ENCODE measurements at regions not wholly inside any gene's neighbourhood (a gene's known extent, or its start where the extent isn't known, plus 50 kb on each side); places are given as distances from the start of the nearest gene placed in this dataset.
"Not testable (repeated sequence)": the region's sequence is repeated elsewhere in the genome, so short reads cannot be mapped to it uniquely, and the experiment has no call there.

DNA sequence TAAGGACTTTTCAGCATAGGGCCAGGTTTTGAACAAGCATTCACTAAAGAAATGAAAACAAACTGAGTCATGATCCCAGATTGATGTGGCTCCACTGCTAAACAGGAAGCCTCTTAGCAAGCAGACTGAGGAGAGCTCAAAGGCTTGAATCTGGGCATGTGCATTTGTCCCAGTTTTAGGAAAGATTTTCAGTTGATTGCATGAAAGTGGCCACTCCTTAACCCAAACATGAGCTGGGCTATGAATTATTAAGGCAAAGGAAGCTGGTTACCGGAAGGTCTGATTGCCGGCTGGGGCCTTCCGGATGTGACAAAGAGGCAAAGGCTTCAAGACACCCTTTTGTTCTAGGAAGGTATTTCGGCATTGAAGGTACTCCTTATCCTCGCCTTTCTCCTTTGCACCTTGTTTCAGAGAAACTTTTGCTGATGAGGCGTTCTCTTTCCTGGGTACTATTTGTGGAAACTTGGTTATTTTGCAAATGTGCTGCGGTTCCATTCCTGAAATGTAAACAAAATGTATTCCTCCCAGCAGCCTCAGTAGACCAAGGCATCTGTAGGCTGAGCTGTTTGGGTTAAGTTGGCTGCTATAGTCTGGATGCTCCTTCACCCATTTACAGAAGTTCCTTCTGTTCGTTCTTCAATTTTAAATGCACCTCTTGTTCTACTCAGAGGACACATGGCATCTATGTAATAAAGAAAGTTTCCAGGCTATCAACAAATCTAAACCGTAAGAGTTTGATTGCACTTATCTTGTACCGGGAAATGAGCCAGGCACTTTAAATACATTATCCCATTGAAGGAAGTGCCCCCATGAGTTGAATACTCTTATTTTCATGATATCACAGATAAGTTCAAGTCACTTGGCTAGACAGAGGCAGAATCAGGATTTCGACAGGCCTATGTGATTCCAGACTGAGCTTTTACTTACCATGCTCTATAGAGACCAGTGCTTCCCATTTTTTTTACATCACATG is 115.6 kb upstream of the METAP2 start:
- peak; percentile 37 for DNase-seq (ENCODE audit: low read depth)
- no peaks in the 10 kb centered on the region for H3K27me3 ChIP-seq (replicated peaks; ENCODE audit: control insufficient read depth, insufficient read depth, low read length)
- no peaks in the 10 kb centered on the region for H3K9me3 ChIP-seq (ENCODE audit: control insufficient read depth, low read length)

DNA sequence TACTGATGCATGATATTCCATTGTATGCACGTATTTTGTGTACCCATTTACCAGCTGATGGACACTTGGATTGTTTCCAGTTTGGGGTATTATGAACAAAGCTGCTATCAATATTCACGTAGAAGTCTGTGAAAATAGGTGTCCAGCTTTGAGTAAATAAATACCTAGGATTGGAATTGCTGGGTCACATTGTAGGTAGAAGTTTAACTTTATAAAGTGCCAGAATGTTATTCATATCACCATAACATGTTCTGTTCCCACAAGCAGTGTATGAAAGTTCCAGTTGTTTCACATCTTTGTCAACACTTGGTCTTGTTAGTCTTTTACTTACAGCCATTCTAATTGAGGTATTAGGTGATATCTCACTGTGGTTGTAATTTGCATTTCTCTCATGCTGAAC is 108.0 kb upstream of the METAP2 start:
- no peak overlapping the region for H3K9ac ChIP-seq (ENCODE audit: low read length)
- no peak overlapping the region for H3K4me3 ChIP-seq (ENCODE audit: low read length)
- no peaks in the 10 kb centered on the region for H3K27me3 ChIP-seq (replicated peaks; ENCODE audit: control insufficient read depth, insufficient read depth, low read length)
- H3K36me3 ChIP-seq (ENCODE audit: control insufficient read depth, insufficient read depth, low read length, severe bottlenecking), result no peaks in the 10 kb centered on the region
- peaks cover 21% of the 10 kb centered on the region for H3K4me1 ChIP-seq (ENCODE audit: control insufficient read depth, insufficient read depth, low read length)
- no peaks in the 10 kb centered on the region for H3K9me3 ChIP-seq (ENCODE audit: control insufficient read depth, low read length)
- no peak for DNase-seq (ENCODE audit: low read depth)

More for the DNA sequence above, 115.6 kb upstream of the METAP2 start:
- Histone ChIP-seq H3K4me1 (ENCODE audit: control insufficient read depth, insufficient read depth, low read length) (peaks cover 14% of the 10 kb centered on the region), H3K36me3 (ENCODE audit: control insufficient read depth, insufficient read depth, low read length, severe bottlenecking) (no peaks in the 10 kb centered on the region), H3K4me3 (ENCODE audit: low read length) (no peak overlapping the region), H3K9ac (ENCODE audit: low read length) (peak overlapping the region; percentile 40)

- H3K9me3 ChIP-seq (ENCODE audit: control insufficient read depth, low read length), result no peaks in the 10 kb centered on the region
- H3K4me3 ChIP-seq (ENCODE audit: low read length), result no peak overlapping the region
- H3K9ac ChIP-seq (ENCODE audit: low read length), result no peak overlapping the region
- H3K27me3 ChIP-seq (replicated peaks; ENCODE audit: control insufficient read depth, insufficient read depth, low read length), result no peaks in the 10 kb centered on the region
- DNase-seq (ENCODE audit: low read depth), result no peak
- peaks cover 21% of the 10 kb centered on the region for H3K4me1 ChIP-seq (ENCODE audit: control insufficient read depth, insufficient read depth, low read length)
- no peaks in the 10 kb centered on the region for H3K36me3 ChIP-seq (ENCODE audit: control insufficient read depth, insufficient read depth, low read length, severe bottlenecking)
Observed at GRCh38 chr12:95368931-95369330, 105.0 kb upstream of the METAP2 start.

GRCh38 chr12:95371571-95371970 is 102.4 kb upstream of the METAP2 start:
- no peak for DNase-seq (ENCODE audit: low read depth)
- no peaks in the 10 kb centered on the region for H3K9me3 ChIP-seq (ENCODE audit: control insufficient read depth, low read length)
- no peaks in the 10 kb centered on the region for H3K36me3 ChIP-seq (ENCODE audit: control insufficient read depth, insufficient read depth, low read length, severe bottlenecking)
- peaks cover 18% of the 10 kb centered on the region for H3K4me1 ChIP-seq (ENCODE audit: control insufficient read depth, insufficient read depth, low read length)
- H3K9ac ChIP-seq (ENCODE audit: low read length), result no peak overlapping the region
- no peak overlapping the region for H3K4me3 ChIP-seq (ENCODE audit: low read length)
- H3K27me3 ChIP-seq (replicated peaks; ENCODE audit: control insufficient read depth, insufficient read depth, low read length), result no peaks in the 10 kb centered on the region

DNA sequence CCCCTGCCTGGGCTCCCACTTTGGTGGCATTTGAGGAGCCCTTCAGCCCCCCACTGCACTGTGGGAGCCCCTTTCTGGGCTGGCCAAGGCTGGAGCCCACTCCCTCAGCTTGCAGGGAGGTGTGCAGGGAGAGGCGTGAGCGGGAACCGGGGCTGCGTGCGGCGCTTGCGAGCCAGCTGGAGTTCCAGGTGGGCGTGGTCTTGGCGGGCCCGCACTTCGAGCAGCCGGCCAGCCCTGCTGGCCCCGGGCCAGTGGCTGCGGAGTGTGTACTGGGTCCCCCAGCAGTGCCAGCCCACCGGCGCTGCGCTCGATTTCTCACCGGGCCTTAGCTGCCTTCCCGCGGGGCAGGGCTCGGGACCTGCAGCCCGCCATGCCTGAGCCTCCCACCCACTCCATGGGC is 94.5 kb upstream of the METAP2 start:
- not testable (repeated sequence) for DNase-seq (ENCODE audit: low read depth); H3K4me3 ChIP-seq (ENCODE audit: low read length); H3K9me3 ChIP-seq (ENCODE audit: control insufficient read depth, low read length); H3K27me3 ChIP-seq (replicated peaks; ENCODE audit: control insufficient read depth, insufficient read depth, low read length); H3K36me3 ChIP-seq (ENCODE audit: control insufficient read depth, insufficient read depth, low read length, severe bottlenecking); H3K9ac ChIP-seq (ENCODE audit: low read length)
- peaks cover 12% of the 10 kb centered on the region for H3K4me1 ChIP-seq (ENCODE audit: control insufficient read depth, insufficient read depth, low read length)

DNA sequence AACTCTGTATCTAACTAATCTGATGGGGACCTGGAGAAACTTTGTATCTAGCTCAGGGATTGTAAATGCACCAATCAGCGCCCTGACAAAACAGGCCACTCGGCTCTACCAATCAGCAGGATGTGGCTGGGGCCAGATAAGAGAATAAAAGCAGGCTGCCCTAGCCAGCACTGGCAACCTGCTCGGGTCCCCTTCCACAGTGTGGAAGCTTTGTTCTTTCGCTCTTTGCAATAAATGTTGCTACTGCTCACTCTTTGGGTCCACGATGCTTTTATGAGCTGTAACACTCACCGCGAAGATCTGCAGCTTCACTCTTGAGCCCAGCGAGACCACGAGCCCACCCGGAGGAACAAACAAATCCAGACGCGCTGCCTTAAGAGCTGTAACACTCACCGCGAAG is 93.6 kb upstream of the METAP2 start:
- not testable (repeated sequence) for H3K36me3 ChIP-seq (ENCODE audit: control insufficient read depth, insufficient read depth, low read length, severe bottlenecking); H3K27me3 ChIP-seq (replicated peaks; ENCODE audit: control insufficient read depth, insufficient read depth, low read length); H3K9ac ChIP-seq (ENCODE audit: low read length); H3K4me3 ChIP-seq (ENCODE audit: low read length); H3K9me3 ChIP-seq (ENCODE audit: control insufficient read depth, low read length); DNase-seq (ENCODE audit: low read depth)
- H3K4me1 ChIP-seq (ENCODE audit: control insufficient read depth, insufficient read depth, low read length), result peaks cover 20% of the 10 kb centered on the region

GRCh38 chr12:95380997-95381786 is 92.8 kb upstream of the METAP2 start:
- Histone ChIP-seq H3K9me3 (ENCODE audit: control insufficient read depth, low read length) (no peaks in the 10 kb centered on the region), H3K4me3 (ENCODE audit: low read length) (no peak overlapping the region), H3K9ac (ENCODE audit: low read length) (no peak overlapping the region), H3K27me3 (replicated peaks; ENCODE audit: control insufficient read depth, insufficient read depth, low read length) (no peaks in the 10 kb centered on the region), H3K4me1 (ENCODE audit: control insufficient read depth, insufficient read depth, low read length) (peaks cover 27% of the 10 kb centered on the region), H3K36me3 (ENCODE audit: control insufficient read depth, insufficient read depth, low read length, severe bottlenecking) (no peaks in the 10 kb centered on the region)
- DNase-seq (ENCODE audit: low read depth), result peak; percentile 80

GRCh38 chr12:95383920-95384319 is 90.0 kb upstream of the METAP2 start:
- Histone ChIP-seq H3K4me1 (ENCODE audit: control insufficient read depth, insufficient read depth, low read length) (peaks cover 27% of the 10 kb centered on the region), H3K9ac (ENCODE audit: low read length) (peak overlapping the region; percentile 50), H3K4me3 (ENCODE audit: low read length) (peak overlapping the region; percentile 35)
- not testable (repeated sequence) for H3K9me3 ChIP-seq (ENCODE audit: control insufficient read depth, low read length); H3K36me3 ChIP-seq (ENCODE audit: control insufficient read depth, insufficient read depth, low read length, severe bottlenecking); H3K27me3 ChIP-seq (replicated peaks; ENCODE audit: control insufficient read depth, insufficient read depth, low read length)
- peak; percentile 80 for DNase-seq (ENCODE audit: low read depth)

- Histone ChIP-seq H3K4me3 (ENCODE audit: low read length) (peak overlapping the region; percentile 85), H3K36me3 (ENCODE audit: control insufficient read depth, insufficient read depth, low read length, severe bottlenecking) (no peaks in the 10 kb centered on the region), H3K9ac (ENCODE audit: low read length) (peak overlapping the region; percentile 84), H3K4me1 (ENCODE audit: control insufficient read depth, insufficient read depth, low read length) (peaks cover 27% of the 10 kb centered on the region), H3K9me3 (ENCODE audit: control insufficient read depth, low read length) (no peaks in the 10 kb centered on the region), H3K27me3 (replicated peaks; ENCODE audit: control insufficient read depth, insufficient read depth, low read length) (no peaks in the 10 kb centered on the region)
- no peak for DNase-seq (ENCODE audit: low read depth)
Observed at GRCh38 chr12:95384785-95385184, 89.2 kb upstream of the METAP2 start.

DNA sequence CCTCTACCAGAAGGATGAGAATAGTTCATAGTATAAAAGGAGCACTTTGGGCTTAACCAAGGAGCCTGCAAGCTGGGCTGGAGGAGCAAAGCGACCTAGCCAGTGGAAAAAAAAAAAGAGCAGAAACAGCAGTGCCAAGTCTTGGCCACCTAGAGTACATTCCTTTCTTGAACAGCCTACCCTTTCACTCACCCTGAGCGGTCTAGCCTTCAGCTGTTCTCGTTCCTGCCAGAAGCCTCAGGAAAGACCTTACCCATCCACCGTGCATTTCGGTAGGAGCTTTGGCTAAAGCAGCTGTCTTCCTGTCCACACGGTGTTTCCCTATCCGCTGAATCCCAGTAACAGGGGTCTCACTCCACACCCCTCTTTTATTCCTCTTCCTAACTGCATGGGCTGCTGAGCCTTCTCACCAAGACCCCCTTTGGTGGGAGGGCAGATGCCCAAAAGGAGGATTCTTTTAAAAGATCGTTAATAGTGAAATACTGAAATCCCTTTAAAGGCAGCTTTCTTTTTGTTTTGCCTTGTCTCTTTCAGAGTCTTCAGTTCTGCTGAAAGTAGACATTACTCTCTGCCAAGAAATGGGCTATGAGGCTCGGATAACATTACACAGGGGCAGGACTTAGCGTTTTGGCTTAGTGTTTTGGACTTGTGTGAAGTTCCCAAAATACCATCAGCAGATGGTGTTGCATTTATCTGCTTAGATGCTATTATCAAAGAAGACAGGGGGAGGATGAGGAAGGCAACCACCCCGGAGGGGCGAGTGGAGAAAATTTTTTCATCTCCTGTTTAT is 88.5 kb upstream of the METAP2 start:
- H3K36me3 ChIP-seq (ENCODE audit: control insufficient read depth, insufficient read depth, low read length, severe bottlenecking), result no peaks in the 10 kb centered on the region
- H3K27me3 ChIP-seq (replicated peaks; ENCODE audit: control insufficient read depth, insufficient read depth, low read length), result no peaks in the 10 kb centered on the region
- H3K4me1 ChIP-seq (ENCODE audit: control insufficient read depth, insufficient read depth, low read length), result peaks cover 27% of the 10 kb centered on the region
- H3K9me3 ChIP-seq (ENCODE audit: control insufficient read depth, low read length), result no peaks in the 10 kb centered on the region
- H3K4me3 ChIP-seq (ENCODE audit: low read length), result peak overlapping the region; percentile 85
- peak overlapping the region; percentile 84 for H3K9ac ChIP-seq (ENCODE audit: low read length)
- peak; percentile 94 for DNase-seq (ENCODE audit: low read depth)

- no peaks in the 10 kb centered on the region for H3K36me3 ChIP-seq (ENCODE audit: control insufficient read depth, insufficient read depth, low read length, severe bottlenecking)
Observed at GRCh38 chr12:95386051-95386450, 87.9 kb upstream of the METAP2 start.

More at GRCh38 chr12:95386051-95386450, 87.9 kb upstream of the METAP2 start:
- no peak overlapping the region for H3K9ac ChIP-seq (ENCODE audit: low read length)
- DNase-seq (ENCODE audit: low read depth), result peak; percentile 72
- H3K27me3 ChIP-seq (replicated peaks; ENCODE audit: control insufficient read depth, insufficient read depth, low read length), result no peaks in the 10 kb centered on the region
- H3K9me3 ChIP-seq (ENCODE audit: control insufficient read depth, low read length), result no peaks in the 10 kb centered on the region
- H3K4me1 ChIP-seq (ENCODE audit: control insufficient read depth, insufficient read depth, low read length), result peaks cover 27% of the 10 kb centered on the region
- peak overlapping the region; percentile 85 for H3K4me3 ChIP-seq (ENCODE audit: low read length)
